ENCODE measurements at regions not wholly inside any gene's neighbourhood (a gene's known extent, or its start where the extent isn't known, plus 50 kb on each side); places are given as distances from the start of the nearest gene placed in this dataset.
A peak's percentile ranks its signal among the peaks of the same experiment; 100 is the strongest.

- in situ Hi-C loops (cut with MboI; ENCODE audit: low sequenced_read_pairs): no loop called here
- ChIA-PET CTCF (no interaction called here), POLR2A (ENCODE audit: unreplicated experiment) (no interaction called here)
- no peak overlapping the region for H3K14ac ChIP-seq (replicated peaks; ENCODE audit: low read depth, low read length)
- no peak overlapping the region for H2AK9ac ChIP-seq (replicated peaks; ENCODE audit: low read depth, low read length, poor library complexity)
- no peaks in the 10 kb centered on the region for H3K9me1 ChIP-seq (ENCODE audit: insufficient read depth, low read length)
- 80% methylated on average over 3 of the region's 6 CpGs; no CpG with 5 or more reads in 1 of the 2 experiments for WGBS, 2 experiments (ENCODE audit: extremely low coverage in 2 of 2, insufficient read length in 1 of 2)
- H3K56ac ChIP-seq (ENCODE audit: extremely low read depth, insufficient read depth, low read length): no peak overlapping the region
- H2AFZ ChIP-seq (replicated peaks; ENCODE audit: low read length, poor library complexity): no peak overlapping the region
- no peak overlapping the region for H3K4me3 ChIP-seq (ENCODE audit: insufficient read depth, low read depth, low read length)
- ATAC-seq (ENCODE audit: low read depth) (no peak), DNase-seq (no peak)
- no peak overlapping the region for H4K91ac ChIP-seq (ENCODE audit: insufficient read depth, low read depth, low read length)
- no peak overlapping the region for H3K18ac ChIP-seq (ENCODE audit: low read depth, low read length)
- H4K5ac ChIP-seq (ENCODE audit: low read depth, low read length): no peak overlapping the region
- no peak overlapping the region for H2BK120ac ChIP-seq (ENCODE audit: low read depth, low read length)
- no peaks in the 10 kb centered on the region for H4K20me1 ChIP-seq (ENCODE audit: insufficient read depth, low read length)
- H3K9ac ChIP-seq (ENCODE audit: low read depth, low read length): no peak overlapping the region
- no peak overlapping the region for H2BK15ac ChIP-seq (ENCODE audit: low read depth, low read length)
- no peak overlapping the region for H3K4ac ChIP-seq (ENCODE audit: low read depth, low read length)
- H2AK5ac ChIP-seq (ENCODE audit: low read depth, low read length): no peak overlapping the region
- no peaks in the 10 kb centered on the region for H3K36me3 ChIP-seq (ENCODE audit: control insufficient read depth, insufficient read depth, low read length)
- TF ChIP-seq MAZ (IDR thresholded peaks at IDR 0.05; ENCODE audit: borderline replicate concordance, low read depth, low read length): no peak
- no peak for TF ChIP-seq POLR2A (IDR thresholded peaks at IDR 0.05; ENCODE audit: low read depth, low read length)
- no peak for TF ChIP-seq RAD21 (IDR thresholded peaks at IDR 0.05; ENCODE audit: low read length)
- no peak for TF ChIP-seq MAFK (IDR thresholded peaks at IDR 0.05; ENCODE audit: low read depth, low read length)
- TF ChIP-seq, protein P1, sequence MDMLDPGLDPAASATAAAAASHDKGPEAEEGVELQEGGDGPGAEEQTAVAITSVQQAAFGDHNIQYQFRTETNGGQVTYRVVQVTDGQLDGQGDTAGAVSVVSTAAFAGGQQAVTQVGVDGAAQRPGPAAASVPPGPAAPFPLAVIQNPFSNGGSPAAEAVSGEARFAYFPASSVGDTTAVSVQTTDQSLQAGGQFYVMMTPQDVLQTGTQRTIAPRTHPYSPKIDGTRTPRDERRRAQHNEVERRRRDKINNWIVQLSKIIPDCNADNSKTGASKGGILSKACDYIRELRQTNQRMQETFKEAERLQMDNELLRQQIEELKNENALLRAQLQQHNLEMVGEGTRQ (IDR thresholded peaks at IDR 0.05; ENCODE audit: low read depth, low read length): no peak
- no peak for TF ChIP-seq RFX5 (IDR thresholded peaks at IDR 0.05; ENCODE audit: low read depth, low read length)
- no peak for TF ChIP-seq CEBPB (IDR thresholded peaks at IDR 0.05; ENCODE audit: low read depth, low read length)
- TF ChIP-seq RCOR1 (IDR thresholded peaks at IDR 0.05; ENCODE audit: insufficient replicate concordance, low read length): no peak
- TF ChIP-seq, protein P2, sequence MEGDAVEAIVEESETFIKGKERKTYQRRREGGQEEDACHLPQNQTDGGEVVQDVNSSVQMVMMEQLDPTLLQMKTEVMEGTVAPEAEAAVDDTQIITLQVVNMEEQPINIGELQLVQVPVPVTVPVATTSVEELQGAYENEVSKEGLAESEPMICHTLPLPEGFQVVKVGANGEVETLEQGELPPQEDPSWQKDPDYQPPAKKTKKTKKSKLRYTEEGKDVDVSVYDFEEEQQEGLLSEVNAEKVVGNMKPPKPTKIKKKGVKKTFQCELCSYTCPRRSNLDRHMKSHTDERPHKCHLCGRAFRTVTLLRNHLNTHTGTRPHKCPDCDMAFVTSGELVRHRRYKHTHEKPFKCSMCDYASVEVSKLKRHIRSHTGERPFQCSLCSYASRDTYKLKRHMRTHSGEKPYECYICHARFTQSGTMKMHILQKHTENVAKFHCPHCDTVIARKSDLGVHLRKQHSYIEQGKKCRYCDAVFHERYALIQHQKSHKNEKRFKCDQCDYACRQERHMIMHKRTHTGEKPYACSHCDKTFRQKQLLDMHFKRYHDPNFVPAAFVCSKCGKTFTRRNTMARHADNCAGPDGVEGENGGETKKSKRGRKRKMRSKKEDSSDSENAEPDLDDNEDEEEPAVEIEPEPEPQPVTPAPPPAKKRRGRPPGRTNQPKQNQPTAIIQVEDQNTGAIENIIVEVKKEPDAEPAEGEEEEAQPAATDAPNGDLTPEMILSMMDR (conservative IDR thresholded peaks at IDR 0.05; ENCODE audit: low read depth, low read length): no peak
- TF ChIP-seq NFE2L2 (IDR thresholded peaks at IDR 0.05; ENCODE audit: low read depth, low read length): no peak
- no peak for TF ChIP-seq CHD1 (IDR thresholded peaks at IDR 0.05; ENCODE audit: low read depth, low read length)
- TF ChIP-seq SMC3 (IDR thresholded peaks at IDR 0.05; ENCODE audit: low read depth, low read length): no peak
- no peak for TF ChIP-seq MXI1 (IDR thresholded peaks at IDR 0.05; ENCODE audit: borderline replicate concordance, low read depth, low read length)
- TF ChIP-seq FOS (IDR thresholded peaks at IDR 0.05; ENCODE audit: low read depth, low read length): no peak
- TF ChIP-seq, protein P3, sequence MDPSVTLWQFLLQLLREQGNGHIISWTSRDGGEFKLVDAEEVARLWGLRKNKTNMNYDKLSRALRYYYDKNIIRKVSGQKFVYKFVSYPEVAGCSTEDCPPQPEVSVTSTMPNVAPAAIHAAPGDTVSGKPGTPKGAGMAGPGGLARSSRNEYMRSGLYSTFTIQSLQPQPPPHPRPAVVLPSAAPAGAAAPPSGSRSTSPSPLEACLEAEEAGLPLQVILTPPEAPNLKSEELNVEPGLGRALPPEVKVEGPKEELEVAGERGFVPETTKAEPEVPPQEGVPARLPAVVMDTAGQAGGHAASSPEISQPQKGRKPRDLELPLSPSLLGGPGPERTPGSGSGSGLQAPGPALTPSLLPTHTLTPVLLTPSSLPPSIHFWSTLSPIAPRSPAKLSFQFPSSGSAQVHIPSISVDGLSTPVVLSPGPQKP (IDR thresholded peaks at IDR 0.05; ENCODE audit: borderline replicate concordance, low read depth, low read length): no peak
- no peak for TF ChIP-seq BHLHE40 (IDR thresholded peaks at IDR 0.05; ENCODE audit: low read depth, low read length)
- dilution Hi-C loops (cut with HindIII; ENCODE audit: low sequenced_read_pairs, unreplicated experiment): no loop called here
- no peak overlapping the region for H3K4me2 ChIP-seq (ENCODE audit: low read depth, low read length)
- intact Hi-C loops (cut with micrococcal nuclease): no loop called here
- H3K27me3 ChIP-seq (ENCODE audit: control insufficient read depth, insufficient read depth, low read length): no peaks in the 10 kb centered on the region
- H3K27ac ChIP-seq (ENCODE audit: insufficient read depth, low read length): no peak overlapping the region
- no peak overlapping the region for H2BK20ac ChIP-seq (ENCODE audit: low read depth, low read length)
- no peak overlapping the region for H4K8ac ChIP-seq (ENCODE audit: low read depth in 2 of 2, low read length in 2 of 2)
- H3K4me1 ChIP-seq (ENCODE audit: control insufficient read depth, insufficient read depth, low read length): no peaks in the 10 kb centered on the region
- no peak overlapping the region for H3K23ac ChIP-seq (ENCODE audit: low read depth, low read length)
- H2BK5ac ChIP-seq (ENCODE audit: low read depth, low read length, poor library complexity, severe bottlenecking): peak overlapping the region; percentile 60
- peaks cover 64% of the 10 kb centered on the region for H3K9me3 ChIP-seq (ENCODE audit: control insufficient read depth, insufficient read depth, low read length)
- H3K79me1 ChIP-seq (ENCODE audit: low read depth in 1 of 2, low read length in 2 of 2): no peaks in the 10 kb centered on the region
- BruUV-seq (replicated peaks): no TSS peak
Measured at GRCh38 chr2:2848198-2848597, 517.1 kb upstream of the MYT1L start.
